ENCODE measurements at regions not wholly inside any gene's neighbourhood (a gene's known extent, or its start where the extent isn't known, plus 50 kb on each side); places are given as distances from the start of the nearest gene placed in this dataset.

DNA sequence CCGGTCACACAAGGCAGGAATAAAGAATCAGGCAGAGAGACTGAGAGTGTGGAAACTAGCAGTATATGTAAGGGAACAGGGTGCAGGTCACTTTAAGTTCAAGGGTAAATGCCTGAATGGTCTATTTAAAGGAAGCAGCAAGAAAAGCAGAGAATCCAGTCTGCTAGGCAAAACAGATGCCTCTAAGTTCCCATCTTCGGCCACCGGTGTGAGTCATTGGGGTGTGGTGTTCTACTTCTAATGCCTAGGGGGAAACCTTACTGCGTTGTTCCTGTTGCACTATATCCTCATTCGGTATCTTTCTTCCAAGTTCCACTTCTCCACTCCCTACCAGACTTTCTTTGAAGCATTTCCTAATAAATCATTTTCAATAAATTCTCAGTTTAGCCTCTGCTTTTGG lies 259.9 kb downstream of the HHIPL2 start:
- TF ChIP-seq, protein P1, sequence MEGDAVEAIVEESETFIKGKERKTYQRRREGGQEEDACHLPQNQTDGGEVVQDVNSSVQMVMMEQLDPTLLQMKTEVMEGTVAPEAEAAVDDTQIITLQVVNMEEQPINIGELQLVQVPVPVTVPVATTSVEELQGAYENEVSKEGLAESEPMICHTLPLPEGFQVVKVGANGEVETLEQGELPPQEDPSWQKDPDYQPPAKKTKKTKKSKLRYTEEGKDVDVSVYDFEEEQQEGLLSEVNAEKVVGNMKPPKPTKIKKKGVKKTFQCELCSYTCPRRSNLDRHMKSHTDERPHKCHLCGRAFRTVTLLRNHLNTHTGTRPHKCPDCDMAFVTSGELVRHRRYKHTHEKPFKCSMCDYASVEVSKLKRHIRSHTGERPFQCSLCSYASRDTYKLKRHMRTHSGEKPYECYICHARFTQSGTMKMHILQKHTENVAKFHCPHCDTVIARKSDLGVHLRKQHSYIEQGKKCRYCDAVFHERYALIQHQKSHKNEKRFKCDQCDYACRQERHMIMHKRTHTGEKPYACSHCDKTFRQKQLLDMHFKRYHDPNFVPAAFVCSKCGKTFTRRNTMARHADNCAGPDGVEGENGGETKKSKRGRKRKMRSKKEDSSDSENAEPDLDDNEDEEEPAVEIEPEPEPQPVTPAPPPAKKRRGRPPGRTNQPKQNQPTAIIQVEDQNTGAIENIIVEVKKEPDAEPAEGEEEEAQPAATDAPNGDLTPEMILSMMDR (IDR thresholded peaks at IDR 0.05): no peak
- TF ChIP-seq POLR2A (IDR thresholded peaks at IDR 0.05): no peak
